ENCODE measurements at regions not wholly inside any gene's neighbourhood (a gene's known extent, or its start where the extent isn't known, plus 50 kb on each side); places are given as distances from the start of the nearest gene placed in this dataset.

GRCh38 chr3:103009609-103010008, 574.8 kb downstream of the ZPLD1 start:
- Mint-ChIP-seq H3K9me3 (no peaks in the 10 kb centered on the region), H3K4me1 (no peaks in the 10 kb centered on the region), H3K27me3 (no peaks in the 10 kb centered on the region), H3K27ac (no peak overlapping the region), H3K36me3 (no peaks in the 10 kb centered on the region), H3K4me3 (no peak overlapping the region)
- CTCF ChIA-PET: no interaction called here
- no peak for DNase-seq

GRCh38 chr3:103025880-103026279, 591.1 kb downstream of the ZPLD1 start:
- Mint-ChIP-seq H3K27me3 (no peaks in the 10 kb centered on the region), H3K36me3 (no peaks in the 10 kb centered on the region), H3K9me3 (no peaks in the 10 kb centered on the region), H3K4me3 (no peak overlapping the region), H3K27ac (no peak overlapping the region), H3K4me1 (no peaks in the 10 kb centered on the region)
- DNase-seq: no peak
- CTCF ChIA-PET: no interaction called here

DNA sequence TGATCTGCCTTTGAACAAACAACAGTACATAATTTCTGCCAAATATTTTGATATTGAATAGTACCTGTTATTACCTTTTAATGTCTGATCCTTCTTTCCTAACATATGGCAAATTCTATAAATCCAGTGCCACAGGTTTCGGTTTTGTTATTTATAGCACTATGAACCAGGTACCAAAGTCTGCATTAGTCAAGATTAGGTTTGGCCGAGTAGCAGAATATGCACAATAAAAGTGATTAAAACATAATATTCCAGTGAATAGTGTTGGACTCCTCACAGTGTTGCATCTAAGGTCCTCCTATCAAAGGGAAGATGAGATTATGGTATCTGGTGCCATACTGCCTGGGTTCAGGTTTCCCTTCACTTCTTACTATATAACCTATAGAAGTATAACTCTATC, 599.0 kb downstream of the ZPLD1 start:
- CTCF ChIA-PET: no interaction called here
- no peak overlapping the region for H3K4me3 Mint-ChIP-seq
- no peak overlapping the region for H3K27ac Mint-ChIP-seq
- no peak for DNase-seq
- H3K9me3 Mint-ChIP-seq: peaks cover 2% of the 10 kb centered on the region
- no peaks in the 10 kb centered on the region for H3K27me3 Mint-ChIP-seq
- H3K36me3 Mint-ChIP-seq: no peaks in the 10 kb centered on the region
- no peaks in the 10 kb centered on the region for H3K4me1 Mint-ChIP-seq

- no peaks in the 10 kb centered on the region for H3K36me3 Mint-ChIP-seq
- H3K9me3 Mint-ChIP-seq: peaks cover 3% of the 10 kb centered on the region
- CTCF ChIA-PET: no interaction called here
- no peak overlapping the region for H3K4me3 Mint-ChIP-seq
- H3K27ac Mint-ChIP-seq: no peak overlapping the region
- H3K27me3 Mint-ChIP-seq: no peaks in the 10 kb centered on the region
- no peaks in the 10 kb centered on the region for H3K4me1 Mint-ChIP-seq
- no peak for DNase-seq
Measured at GRCh38 chr3:103047640-103048039, 612.8 kb downstream of the ZPLD1 start.

DNA sequence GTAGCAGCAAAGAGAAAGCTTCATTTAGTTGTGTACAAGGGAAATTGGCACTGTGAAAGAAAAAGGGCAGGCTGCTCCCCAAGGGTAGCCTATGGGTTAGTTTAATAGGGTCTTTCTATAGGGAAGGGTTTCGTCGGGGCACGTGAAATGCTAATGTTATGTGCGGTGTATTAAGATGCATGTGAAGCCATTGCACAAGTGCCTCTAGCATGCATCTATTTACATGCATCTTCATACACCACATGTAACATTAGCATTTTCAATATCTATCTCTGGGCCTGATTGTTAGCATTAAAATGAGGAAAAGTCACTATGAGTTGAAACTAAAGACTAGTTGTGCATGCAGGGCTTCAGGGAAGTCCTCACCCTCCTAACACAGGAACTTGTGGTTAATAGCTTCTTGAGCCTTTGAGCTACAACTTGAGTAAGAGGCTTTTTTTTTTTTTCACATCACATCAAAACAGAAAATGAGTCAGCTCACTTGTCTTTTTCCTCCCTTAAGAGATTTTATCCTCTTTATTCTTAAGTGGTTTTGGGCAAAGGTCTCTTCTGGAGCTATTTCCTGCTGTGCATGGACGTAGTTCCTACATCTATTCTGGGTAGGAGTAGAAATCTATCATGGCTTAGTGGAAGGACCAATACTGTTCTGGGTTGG, 613.4 kb downstream of the ZPLD1 start:
- H3K9me3 Mint-ChIP-seq: peaks cover 3% of the 10 kb centered on the region
- CTCF ChIA-PET: no interaction called here
- no peak for DNase-seq

GRCh38 chr3:103052236-103052830, 617.5 kb downstream of the ZPLD1 start:
- Mint-ChIP-seq H3K27ac (no peak overlapping the region), H3K27me3 (no peaks in the 10 kb centered on the region)
- CTCF ChIA-PET: no interaction called here

More for the DNA sequence above, 613.4 kb downstream of the ZPLD1 start:
- no peak overlapping the region for H3K27ac Mint-ChIP-seq
- no peaks in the 10 kb centered on the region for H3K4me1 Mint-ChIP-seq
- H3K27me3 Mint-ChIP-seq: no peaks in the 10 kb centered on the region
- H3K36me3 Mint-ChIP-seq: no peaks in the 10 kb centered on the region
- H3K4me3 Mint-ChIP-seq: no peak overlapping the region

GRCh38 chr3:103055021-103055520, 620.3 kb downstream of the ZPLD1 start:
- no peak overlapping the region for H3K27ac Mint-ChIP-seq
- H3K36me3 Mint-ChIP-seq: no peaks in the 10 kb centered on the region
- no peak for DNase-seq
- no peaks in the 10 kb centered on the region for H3K4me1 Mint-ChIP-seq
- no peak overlapping the region for H3K4me3 Mint-ChIP-seq
- CTCF ChIA-PET: no interaction called here
- no peaks in the 10 kb centered on the region for H3K27me3 Mint-ChIP-seq
- peaks cover under 1% of the 10 kb centered on the region for H3K9me3 Mint-ChIP-seq

More at GRCh38 chr3:103052236-103052830, 617.5 kb downstream of the ZPLD1 start:
- peaks cover 3% of the 10 kb centered on the region for H3K9me3 Mint-ChIP-seq
- no peaks in the 10 kb centered on the region for H3K4me1 Mint-ChIP-seq
- no peak overlapping the region for H3K4me3 Mint-ChIP-seq
- no peaks in the 10 kb centered on the region for H3K36me3 Mint-ChIP-seq
- DNase-seq: no peak

- Mint-ChIP-seq H3K4me3 (no peak overlapping the region), H3K27ac (no peak overlapping the region), H3K27me3 (no peaks in the 10 kb centered on the region), H3K36me3 (no peaks in the 10 kb centered on the region), H3K4me1 (no peaks in the 10 kb centered on the region), H3K9me3 (no peaks in the 10 kb centered on the region)
- no peak for DNase-seq
- CTCF ChIA-PET: no interaction called here
Measured at GRCh38 chr3:103056542-103056941, 621.7 kb downstream of the ZPLD1 start.

GRCh38 chr3:103057003-103057402, 622.2 kb downstream of the ZPLD1 start:
- H3K27ac Mint-ChIP-seq: no peak overlapping the region
- no peak for DNase-seq
- no peaks in the 10 kb centered on the region for H3K4me1 Mint-ChIP-seq
- no peaks in the 10 kb centered on the region for H3K27me3 Mint-ChIP-seq
- H3K4me3 Mint-ChIP-seq: no peak overlapping the region
- CTCF ChIA-PET: no interaction called here
- no peaks in the 10 kb centered on the region for H3K36me3 Mint-ChIP-seq
- H3K9me3 Mint-ChIP-seq: no peaks in the 10 kb centered on the region

- Mint-ChIP-seq H3K27me3 (no peaks in the 10 kb centered on the region), H3K9me3 (no peaks in the 10 kb centered on the region), H3K36me3 (no peaks in the 10 kb centered on the region), H3K27ac (no peak overlapping the region), H3K4me1 (no peaks in the 10 kb centered on the region), H3K4me3 (no peak overlapping the region)
- CTCF ChIA-PET: no interaction called here
- DNase-seq: no peak
Measured at GRCh38 chr3:103057487-103057886, 622.7 kb downstream of the ZPLD1 start.

DNA sequence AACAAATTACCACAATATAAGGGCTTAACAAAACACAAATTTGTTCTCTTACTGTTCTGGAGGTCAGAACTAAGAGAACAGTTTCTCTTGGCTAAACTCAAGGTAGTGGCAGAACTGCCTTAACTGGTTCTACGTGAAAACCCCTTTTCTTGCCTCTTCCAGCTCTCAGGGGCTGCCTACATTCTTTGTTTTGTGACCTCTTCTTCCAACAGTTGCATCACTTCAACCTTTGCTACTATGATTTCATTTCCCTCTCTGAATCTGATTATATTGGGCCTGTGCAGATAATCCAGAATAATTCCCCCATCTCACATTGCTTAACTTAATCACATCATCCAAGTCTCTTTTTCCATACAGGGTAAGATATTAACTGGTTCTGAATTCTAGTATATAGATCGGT, 624.6 kb downstream of the ZPLD1 start:
- Mint-ChIP-seq H3K4me3 (no peak overlapping the region), H3K27me3 (no peaks in the 10 kb centered on the region), H3K27ac (no peak overlapping the region), H3K4me1 (no peaks in the 10 kb centered on the region), H3K36me3 (no peaks in the 10 kb centered on the region), H3K9me3 (no peaks in the 10 kb centered on the region)
- DNase-seq: no peak
- CTCF ChIA-PET: interaction anchor here (0.6 kb wide), 1 partner anchor 65 kb away, joined by 3 read pairs; no protein-coding TSS in a partner anchor

DNA sequence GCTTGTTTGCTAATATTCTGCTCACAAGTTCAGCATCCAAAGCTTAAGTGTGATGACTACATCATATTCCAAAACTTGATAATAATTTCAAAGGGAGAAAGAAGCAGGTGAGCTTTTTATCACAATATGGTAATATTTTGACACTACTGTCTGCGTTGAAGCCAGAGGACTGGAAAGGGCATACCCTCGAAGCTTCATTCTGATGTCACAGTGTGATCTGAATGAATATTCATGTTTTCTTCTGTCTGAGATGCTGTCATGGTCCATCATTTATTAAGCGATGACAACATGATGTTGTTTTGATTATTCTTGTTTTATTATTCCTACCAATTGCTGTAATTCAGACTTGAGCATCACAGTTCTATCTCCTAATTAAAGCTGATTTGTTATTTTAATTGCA, 625.4 kb downstream of the ZPLD1 start:
- Mint-ChIP-seq H3K4me3 (no peak overlapping the region), H3K4me1 (no peaks in the 10 kb centered on the region)
- CTCF ChIA-PET: no interaction called here

DNA sequence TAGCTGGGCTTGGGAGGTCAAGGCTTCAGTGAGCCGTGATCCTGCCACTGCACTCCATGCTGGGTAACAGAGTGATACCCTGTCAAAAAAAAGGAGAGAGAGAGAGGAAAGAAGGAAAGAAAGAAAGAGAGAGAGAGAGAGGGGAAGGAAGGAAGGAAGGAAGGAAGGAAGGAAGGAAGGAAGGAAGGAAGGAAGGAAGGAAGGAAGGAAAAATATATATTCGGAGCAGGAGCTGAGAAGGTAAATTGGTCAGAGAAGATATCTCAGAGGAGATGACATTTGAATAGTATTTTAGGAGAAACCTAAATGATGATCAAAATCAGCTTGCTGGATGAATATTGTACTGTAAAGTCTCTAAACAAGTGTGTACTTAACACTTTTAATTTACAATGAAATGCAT, 633.1 kb downstream of the ZPLD1 start:
- CTCF ChIA-PET: no interaction called here
- no peak for DNase-seq
- Mint-ChIP-seq H3K4me1 (no peaks in the 10 kb centered on the region), H3K36me3 (no peaks in the 10 kb centered on the region), H3K27me3 (no peaks in the 10 kb centered on the region), H3K27ac (no peak overlapping the region), H3K9me3 (no peaks in the 10 kb centered on the region), H3K4me3 (no peak overlapping the region)

More for the DNA sequence above, 625.4 kb downstream of the ZPLD1 start:
- Mint-ChIP-seq H3K27ac (no peak overlapping the region), H3K9me3 (no peaks in the 10 kb centered on the region), H3K36me3 (no peaks in the 10 kb centered on the region), H3K27me3 (no peaks in the 10 kb centered on the region)
- DNase-seq: no peak

DNA sequence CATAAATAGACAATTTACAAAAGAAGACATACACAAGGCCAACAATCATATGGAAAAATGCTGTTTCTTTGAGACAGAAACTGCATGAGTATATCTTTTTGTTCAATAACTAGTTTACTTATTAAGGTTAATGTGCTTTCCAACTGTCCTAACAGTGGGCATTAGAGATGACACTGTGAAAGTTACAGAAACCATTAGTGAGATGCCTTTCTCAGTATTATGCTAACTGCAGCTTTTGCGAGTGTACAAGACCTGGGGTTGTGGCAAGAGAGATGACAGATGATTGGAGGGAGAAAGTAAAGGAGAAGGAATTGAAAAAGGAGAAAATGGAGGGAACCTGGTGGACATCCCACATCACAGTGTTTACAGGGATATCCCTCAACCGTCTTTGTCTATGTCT, 640.5 kb downstream of the ZPLD1 start:
- H3K4me3 Mint-ChIP-seq: no peak overlapping the region
- DNase-seq: no peak
- no peak overlapping the region for H3K27ac Mint-ChIP-seq
- no peaks in the 10 kb centered on the region for H3K27me3 Mint-ChIP-seq
- CTCF ChIA-PET: no interaction called here
- H3K4me1 Mint-ChIP-seq: no peaks in the 10 kb centered on the region
- no peaks in the 10 kb centered on the region for H3K9me3 Mint-ChIP-seq
- H3K36me3 Mint-ChIP-seq: no peaks in the 10 kb centered on the region

- CTCF ChIA-PET: no interaction called here
- H3K36me3 Mint-ChIP-seq: no peaks in the 10 kb centered on the region
Measured at GRCh38 chr3:103077910-103078309, 643.1 kb downstream of the ZPLD1 start.

More at GRCh38 chr3:103077910-103078309, 643.1 kb downstream of the ZPLD1 start:
- Mint-ChIP-seq H3K27me3 (no peaks in the 10 kb centered on the region), H3K4me3 (no peak overlapping the region), H3K27ac (no peak overlapping the region), H3K4me1 (no peaks in the 10 kb centered on the region), H3K9me3 (no peaks in the 10 kb centered on the region)
- no peak for DNase-seq

All from activated naive CD4-positive, alpha-beta T cell treated with anti-CD3 and anti-CD28 coated beads, Interleukin-2, amount 10 ng/mL, durations not matched to agents 7 days and 5 days (primary cell).